LNCaP clone FGC (cell line): ENCODE measurements at regions not wholly inside any gene's neighbourhood (a gene's known extent, or its start where the extent isn't known, plus 50 kb on each side); places are given as distances from the start of the nearest gene placed in this dataset.

Experiments used
- DNase-seq: peaks from one replicate; pipeline ENCODE4 v3.0.0-alpha.2; 2011; ENCODE audit warnings: low read depth
- H3K4me3 ChIP-seq: 2 replicates; pipeline ENCODE4 v1.5.1; 2011; ENCODE audit warnings: mild to moderate bottlenecking, low read depth, low read length, control low read depth
- CTCF ChIP-seq: IDR thresholded peaks from 2 replicates; pipeline ENCODE4 v1.5.1; 2012; ENCODE audit warnings: mild to moderate bottlenecking; ENCODE audit not compliant: control insufficient read depth, insufficient read depth; ENCODE audit errors: extremely low read depth

- TF ChIP-seq CTCF: no peak
- no peak for DNase-seq
Measured at GRCh38 chr11:11141065-11141464, 212.0 kb downstream of the CSNK2A3 start.

GRCh38 chr11:11140510-11140909, 212.5 kb downstream of the CSNK2A3 start:
- no peak overlapping the region for H3K4me3 ChIP-seq
- no peak for TF ChIP-seq CTCF
- no peak for DNase-seq

More at GRCh38 chr11:11141065-11141464, 212.0 kb downstream of the CSNK2A3 start:
- H3K4me3 ChIP-seq: no peak overlapping the region

GRCh38 chr11:11137339-11137738, 215.7 kb downstream of the CSNK2A3 start:
- TF ChIP-seq CTCF: no peak
- no peak overlapping the region for H3K4me3 ChIP-seq
- DNase-seq: no peak

- peak; percentile 75 for DNase-seq
- H3K4me3 ChIP-seq: peak overlapping the region; percentile 16; the same call in 1 of the 2 replicates
- no peak for TF ChIP-seq CTCF
Measured at GRCh38 chr11:11135820-11136476, 217.1 kb downstream of the CSNK2A3 start.

GRCh38 chr11:11129118-11129517, 223.9 kb downstream of the CSNK2A3 start:
- no peak overlapping the region for H3K4me3 ChIP-seq
- no peak for TF ChIP-seq CTCF
- no peak for DNase-seq

- H3K4me3 ChIP-seq: no peak overlapping the region
- no peak for TF ChIP-seq CTCF
- no peak for DNase-seq
Measured at GRCh38 chr11:11125618-11126017, 227.4 kb downstream of the CSNK2A3 start.

GRCh38 chr11:11122749-11123148, 230.3 kb downstream of the CSNK2A3 start:
- no peak for TF ChIP-seq CTCF
- no peak for DNase-seq
- H3K4me3 ChIP-seq: no peak overlapping the region
